ENCODE measurements at regions not wholly inside any gene's neighbourhood (a gene's known extent, or its start where the extent isn't known, plus 50 kb on each side); places are given as distances from the start of the nearest gene placed in this dataset.
"Not testable (repeated sequence)": the region's sequence is repeated elsewhere in the genome, so short reads cannot be mapped to it uniquely, and the experiment has no call there.

GRCh38 chr2:100749771-100750542 is 70.0 kb upstream of the NPAS2 start:
- Histone ChIP-seq H3K9me3 (ENCODE audit: control insufficient read depth, low read depth, low read length) (no peaks in the 10 kb centered on the region), H3K4me1 (ENCODE audit: control insufficient read depth, insufficient read depth, low read length) (peaks cover 11% of the 10 kb centered on the region), H3K4me3 (ENCODE audit: low read length) (no peak overlapping the region), H3K27me3 (ENCODE audit: control insufficient read depth, insufficient read depth, low read length) (no peaks in the 10 kb centered on the region), H3K27ac (ENCODE audit: low read length) (no peak overlapping the region), H3K36me3 (ENCODE audit: control insufficient read depth, insufficient read depth, low read length) (no peaks in the 10 kb centered on the region)
- DNase-seq: no peak
- 94% methylated on average over 4 of the region's 4 CpGs for WGBS (ENCODE audit: insufficient coverage, low lambda C conversion rate)

DNA sequence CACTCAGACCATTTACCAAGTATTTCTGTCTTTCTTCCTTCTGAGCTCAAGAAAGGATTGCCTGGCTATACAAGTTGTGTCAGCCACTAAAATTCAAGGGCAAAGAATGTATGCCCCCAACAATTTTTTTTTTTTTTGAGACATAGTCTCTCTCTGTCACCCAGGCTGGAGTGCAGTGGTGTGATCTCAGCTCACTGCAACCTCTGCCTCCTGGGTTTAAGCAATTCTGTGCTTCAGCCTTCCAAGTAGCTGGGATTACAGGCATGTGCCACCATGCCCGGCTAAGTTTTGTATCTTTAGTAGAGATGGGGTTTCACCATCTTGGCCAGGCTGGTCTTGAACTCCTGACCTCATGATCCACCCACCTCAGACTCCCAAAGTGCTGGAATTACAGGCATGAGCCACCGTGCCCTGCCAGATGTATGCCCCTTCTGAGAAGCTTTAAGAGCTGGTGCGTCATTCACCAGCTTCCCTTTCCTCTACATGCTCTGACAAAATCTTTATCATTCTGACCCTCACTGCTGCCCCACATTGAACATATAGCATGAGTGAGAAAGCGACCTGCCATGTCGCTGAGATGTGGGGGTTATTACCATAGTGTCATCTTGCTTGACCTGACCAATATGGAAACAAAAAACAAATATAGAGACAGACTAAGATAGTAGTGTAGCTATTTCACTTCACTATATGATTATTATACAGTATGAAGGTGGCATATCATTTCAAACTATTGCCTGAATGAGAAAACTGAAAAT is 67.9 kb upstream of the NPAS2 start:
- H3K4me1 ChIP-seq (ENCODE audit: control insufficient read depth, insufficient read depth, low read length); H3K27ac ChIP-seq (ENCODE audit: low read length): not testable (repeated sequence)
- WGBS (ENCODE audit: insufficient coverage, low lambda C conversion rate): 86% methylated on average over 2 of the region's 5 CpGs

GRCh38 chr2:100752628-100753333 is 67.2 kb upstream of the NPAS2 start:
- Histone ChIP-seq H3K27me3 (ENCODE audit: control insufficient read depth, insufficient read depth, low read length) (no peaks in the 10 kb centered on the region), H3K4me1 (ENCODE audit: control insufficient read depth, insufficient read depth, low read length) (peaks cover 3% of the 10 kb centered on the region), H3K9me3 (ENCODE audit: control insufficient read depth, low read depth, low read length) (no peaks in the 10 kb centered on the region), H3K36me3 (ENCODE audit: control insufficient read depth, insufficient read depth, low read length) (no peaks in the 10 kb centered on the region), H3K4me3 (ENCODE audit: low read length) (no peak overlapping the region), H3K27ac (ENCODE audit: low read length) (no peak overlapping the region)
- DNase-seq: no peak
- WGBS (ENCODE audit: insufficient coverage, low lambda C conversion rate): 67% methylated on average over 1 of the region's 2 CpGs

More for the DNA sequence above, 67.9 kb upstream of the NPAS2 start:
- H3K27me3 ChIP-seq (ENCODE audit: control insufficient read depth, insufficient read depth, low read length); H3K4me3 ChIP-seq (ENCODE audit: low read length); DNase-seq; H3K9me3 ChIP-seq (ENCODE audit: control insufficient read depth, low read depth, low read length); H3K36me3 ChIP-seq (ENCODE audit: control insufficient read depth, insufficient read depth, low read length): not testable (repeated sequence)

GRCh38 chr2:100753444-100753843 is 66.5 kb upstream of the NPAS2 start:
- DNase-seq: no peak
- WGBS (ENCODE audit: insufficient coverage, low lambda C conversion rate): no CpG with 5 or more reads among the region's 4 CpGs
- no peaks in the 10 kb centered on the region for H3K27me3 ChIP-seq (ENCODE audit: control insufficient read depth, insufficient read depth, low read length)
- H3K4me1 ChIP-seq (ENCODE audit: control insufficient read depth, insufficient read depth, low read length): no peaks in the 10 kb centered on the region
- H3K27ac ChIP-seq (ENCODE audit: low read length): no peak overlapping the region
- H3K4me3 ChIP-seq (ENCODE audit: low read length): no peak overlapping the region
- no peaks in the 10 kb centered on the region for H3K36me3 ChIP-seq (ENCODE audit: control insufficient read depth, insufficient read depth, low read length)
- H3K9me3 ChIP-seq (ENCODE audit: control insufficient read depth, low read depth, low read length): no peaks in the 10 kb centered on the region

- no peaks in the 10 kb centered on the region for H3K4me1 ChIP-seq (ENCODE audit: control insufficient read depth, insufficient read depth, low read length)
- DNase-seq: no peak
- H3K9me3 ChIP-seq (ENCODE audit: control insufficient read depth, low read depth, low read length): no peaks in the 10 kb centered on the region
- H3K27me3 ChIP-seq (ENCODE audit: control insufficient read depth, insufficient read depth, low read length): no peaks in the 10 kb centered on the region
- H3K36me3 ChIP-seq (ENCODE audit: control insufficient read depth, insufficient read depth, low read length): no peaks in the 10 kb centered on the region
- no peak overlapping the region for H3K27ac ChIP-seq (ENCODE audit: low read length)
- no CpG with 5 or more reads among the region's 1 CpG for WGBS (ENCODE audit: insufficient coverage, low lambda C conversion rate)
- H3K4me3 ChIP-seq (ENCODE audit: low read length): no peak overlapping the region
Measured at GRCh38 chr2:100753881-100754280, 66.1 kb upstream of the NPAS2 start.

DNA sequence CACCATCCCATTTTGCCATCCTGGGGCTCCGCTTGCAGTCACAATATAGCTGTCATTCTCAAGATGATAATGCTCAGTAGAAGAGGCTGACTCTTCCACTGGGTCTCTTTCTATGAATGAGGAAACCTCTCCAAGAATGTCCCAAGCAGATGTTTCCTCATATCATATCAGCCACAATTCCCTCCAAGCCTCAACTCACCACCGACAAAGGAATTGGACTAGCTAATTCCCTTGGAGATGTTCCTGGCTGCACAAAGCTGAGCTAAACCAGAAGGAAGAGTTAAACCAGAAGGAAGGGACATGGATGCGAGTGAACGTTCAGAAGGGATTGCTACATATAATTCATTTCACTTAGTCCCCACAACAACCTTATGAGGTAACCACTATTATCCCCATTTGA is 65.0 kb upstream of the NPAS2 start:
- no peaks in the 10 kb centered on the region for H3K9me3 ChIP-seq (ENCODE audit: control insufficient read depth, low read depth, low read length)
- DNase-seq: no peak
- H3K4me3 ChIP-seq (ENCODE audit: low read length): no peak overlapping the region
- no peaks in the 10 kb centered on the region for H3K36me3 ChIP-seq (ENCODE audit: control insufficient read depth, insufficient read depth, low read length)
- H3K4me1 ChIP-seq (ENCODE audit: control insufficient read depth, insufficient read depth, low read length): no peaks in the 10 kb centered on the region
- no peak overlapping the region for H3K27ac ChIP-seq (ENCODE audit: low read length)
- H3K27me3 ChIP-seq (ENCODE audit: control insufficient read depth, insufficient read depth, low read length): no peaks in the 10 kb centered on the region
- WGBS (ENCODE audit: insufficient coverage, low lambda C conversion rate): no CpG with 5 or more reads among the region's 4 CpGs

- 100% methylated on average over 1 of the region's 2 CpGs for WGBS (ENCODE audit: insufficient coverage, low lambda C conversion rate)
- Histone ChIP-seq H3K27ac (ENCODE audit: low read length) (no peak overlapping the region), H3K4me3 (ENCODE audit: low read length) (no peak overlapping the region)
Measured at GRCh38 chr2:100755441-100755840, 64.5 kb upstream of the NPAS2 start.

DNA sequence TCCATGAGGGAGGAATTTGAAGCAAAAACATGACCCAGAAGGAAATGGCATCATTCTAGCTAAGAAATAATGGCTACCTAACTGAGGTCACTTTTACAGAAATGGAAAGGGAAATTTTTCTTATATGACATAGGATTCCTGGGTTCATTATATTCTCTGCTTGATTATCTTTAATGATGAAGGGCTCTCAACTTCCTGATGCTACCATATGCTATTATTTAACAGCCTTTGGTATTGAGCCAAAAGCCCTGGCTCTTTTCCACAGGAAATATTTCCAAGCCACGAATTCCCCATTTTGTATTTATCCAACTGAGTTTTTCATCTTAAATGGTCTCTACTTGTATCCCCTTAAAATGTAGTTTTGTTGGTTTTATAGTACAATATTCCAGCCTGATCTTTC is 63.2 kb upstream of the NPAS2 start:
- Histone ChIP-seq H3K27me3 (ENCODE audit: control insufficient read depth, insufficient read depth, low read length) (no peaks in the 10 kb centered on the region), H3K9me3 (ENCODE audit: control insufficient read depth, low read depth, low read length) (no peaks in the 10 kb centered on the region), H3K4me1 (ENCODE audit: control insufficient read depth, insufficient read depth, low read length) (no peaks in the 10 kb centered on the region), H3K36me3 (ENCODE audit: control insufficient read depth, insufficient read depth, low read length) (no peaks in the 10 kb centered on the region), H3K4me3 (ENCODE audit: low read length) (no peak overlapping the region), H3K27ac (ENCODE audit: low read length) (no peak overlapping the region)
- DNase-seq: no peak
- no CpG with 5 or more reads among the region's 1 CpG for WGBS (ENCODE audit: insufficient coverage, low lambda C conversion rate)

More at GRCh38 chr2:100755441-100755840, 64.5 kb upstream of the NPAS2 start:
- no peaks in the 10 kb centered on the region for H3K36me3 ChIP-seq (ENCODE audit: control insufficient read depth, insufficient read depth, low read length)
- no peaks in the 10 kb centered on the region for H3K4me1 ChIP-seq (ENCODE audit: control insufficient read depth, insufficient read depth, low read length)
- no peaks in the 10 kb centered on the region for H3K9me3 ChIP-seq (ENCODE audit: control insufficient read depth, low read depth, low read length)
- DNase-seq: no peak
- no peaks in the 10 kb centered on the region for H3K27me3 ChIP-seq (ENCODE audit: control insufficient read depth, insufficient read depth, low read length)

DNA sequence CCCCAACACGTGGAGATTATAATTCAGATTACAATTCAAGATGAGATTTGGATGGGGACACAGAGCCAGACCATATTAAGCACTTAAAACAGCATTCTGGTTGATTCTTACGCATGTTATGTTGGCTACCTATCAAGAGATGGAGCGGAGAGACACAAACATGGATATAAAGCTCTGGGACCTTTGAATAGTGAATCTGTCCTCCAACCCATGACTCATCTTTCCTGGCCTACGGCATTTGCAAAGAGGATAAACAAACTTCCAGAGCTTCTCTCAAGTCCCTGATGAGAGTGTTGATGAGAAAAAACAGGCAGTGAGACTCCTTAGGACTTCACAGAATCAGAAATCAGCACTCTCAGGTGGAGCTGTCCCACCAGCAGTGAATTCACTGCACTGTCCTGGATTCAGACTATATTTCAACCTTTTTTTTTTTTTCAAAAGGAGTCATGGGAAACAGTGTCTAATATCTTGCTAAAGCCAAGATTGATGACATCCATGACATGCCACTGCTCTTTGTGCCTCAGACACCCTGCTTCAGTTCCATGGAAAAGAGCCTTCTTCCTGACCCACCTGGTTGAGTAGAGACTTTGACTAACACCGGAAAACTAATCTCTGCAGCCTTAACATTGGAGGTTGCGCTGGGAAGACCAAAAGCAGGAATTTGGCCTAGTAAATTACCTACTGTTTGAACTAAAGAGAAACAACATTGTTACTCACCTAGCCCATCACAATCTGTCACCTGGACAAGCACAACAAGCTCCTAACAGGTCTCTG is 62.1 kb upstream of the NPAS2 start:
- H3K4me1 ChIP-seq (ENCODE audit: control insufficient read depth, insufficient read depth, low read length): no peaks in the 10 kb centered on the region
- H3K4me3 ChIP-seq (ENCODE audit: low read length): no peak overlapping the region
- DNase-seq: no peak
- no CpG with 5 or more reads among the region's 6 CpGs for WGBS (ENCODE audit: insufficient coverage, low lambda C conversion rate)
- H3K36me3 ChIP-seq (ENCODE audit: control insufficient read depth, insufficient read depth, low read length): no peaks in the 10 kb centered on the region
- H3K27ac ChIP-seq (ENCODE audit: low read length): no peak overlapping the region
- H3K9me3 ChIP-seq (ENCODE audit: control insufficient read depth, low read depth, low read length): no peaks in the 10 kb centered on the region
- H3K27me3 ChIP-seq (ENCODE audit: control insufficient read depth, insufficient read depth, low read length): no peaks in the 10 kb centered on the region

DNA sequence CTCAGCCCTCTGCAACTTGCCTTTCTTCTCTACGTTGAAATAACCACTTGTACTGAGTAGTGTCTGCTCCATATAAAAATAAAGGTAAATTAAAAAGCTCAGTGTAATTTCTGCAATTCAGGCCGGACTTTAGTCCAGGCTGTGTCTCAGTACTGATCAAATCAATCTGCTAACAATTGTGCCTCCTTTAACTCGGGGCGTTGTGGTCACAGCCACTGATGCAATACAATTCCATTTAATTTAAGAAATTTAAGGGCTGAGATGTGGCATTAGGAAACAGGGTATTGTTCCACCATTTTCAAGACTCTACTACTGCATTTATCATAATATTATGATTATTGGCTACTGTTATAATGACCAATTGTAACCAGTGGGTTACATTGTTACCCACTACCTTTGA is 60.0 kb upstream of the NPAS2 start:
- Histone ChIP-seq H3K27ac (ENCODE audit: low read length) (no peak overlapping the region), H3K27me3 (ENCODE audit: control insufficient read depth, insufficient read depth, low read length) (no peaks in the 10 kb centered on the region), H3K36me3 (ENCODE audit: control insufficient read depth, insufficient read depth, low read length) (no peaks in the 10 kb centered on the region), H3K4me1 (ENCODE audit: control insufficient read depth, insufficient read depth, low read length) (no peaks in the 10 kb centered on the region), H3K9me3 (ENCODE audit: control insufficient read depth, low read depth, low read length) (no peaks in the 10 kb centered on the region), H3K4me3 (ENCODE audit: low read length) (no peak overlapping the region)
- no CpG with 5 or more reads among the region's 4 CpGs for WGBS (ENCODE audit: insufficient coverage, low lambda C conversion rate)
- DNase-seq: no peak
